ENCODE measurements at regions not wholly inside any gene's neighbourhood (a gene's known extent, or its start where the extent isn't known, plus 50 kb on each side); places are given as distances from the start of the nearest gene placed in this dataset.

DNA sequence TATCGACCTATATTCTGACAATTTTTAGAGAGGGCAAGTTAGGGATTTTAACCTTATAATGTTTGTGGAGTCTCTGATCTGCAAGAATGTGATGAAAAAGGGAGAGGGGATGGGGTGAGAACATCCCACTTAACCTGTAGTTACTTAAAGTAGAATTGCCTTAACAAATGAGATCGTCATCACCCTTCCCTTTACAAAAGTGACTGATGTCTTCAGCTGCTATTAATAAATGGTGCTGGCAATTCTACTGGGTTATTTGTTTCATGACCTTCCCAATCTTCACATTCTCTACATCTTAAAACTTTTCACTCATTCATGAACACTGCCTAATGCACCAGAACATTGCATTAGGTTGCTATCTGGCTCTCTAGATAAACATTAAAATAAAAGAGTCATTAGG is 873.4 kb upstream of the LCORL start:
- no peak for DNase-seq (ENCODE audit: low spot score)
- Mint-ChIP-seq H3K9me3 (peaks cover 9% of the 10 kb centered on the region), H3K27me3 (ENCODE audit: insufficient read depth) (no peaks in the 10 kb centered on the region), H3K4me1 (ENCODE audit: low read depth) (no peaks in the 10 kb centered on the region), H3K36me3 (ENCODE audit: low read depth) (no peaks in the 10 kb centered on the region), H3K27ac (no peak overlapping the region), H3K4me3 (no peak overlapping the region)
- intact Hi-C loops (cut with micrococcal nuclease): no loop called here

DNA sequence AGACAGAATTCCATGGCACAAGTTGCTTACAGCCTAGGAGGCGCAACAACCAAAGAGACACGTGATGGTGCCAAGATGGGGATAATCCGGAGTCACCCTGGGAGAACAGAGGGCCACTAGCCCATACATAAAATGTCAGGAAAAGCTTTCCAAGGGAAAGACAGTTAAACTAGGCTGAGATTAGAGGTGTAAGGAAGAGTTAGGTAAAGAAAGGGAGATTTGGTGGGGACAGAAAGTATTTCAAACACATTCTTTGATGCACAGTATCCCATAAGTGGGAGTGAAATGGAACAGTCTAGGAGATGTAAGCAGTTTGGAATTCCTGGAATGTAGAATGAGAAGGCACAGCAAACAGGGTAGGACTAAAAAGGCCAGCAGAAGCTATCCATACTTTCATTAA is 860.9 kb upstream of the LCORL start:
- no peak for DNase-seq (ENCODE audit: low spot score)
- Mint-ChIP-seq H3K4me1 (ENCODE audit: low read depth) (no peaks in the 10 kb centered on the region), H3K9me3 (no peaks in the 10 kb centered on the region), H3K4me3 (no peak overlapping the region), H3K36me3 (ENCODE audit: low read depth) (no peaks in the 10 kb centered on the region), H3K27me3 (ENCODE audit: insufficient read depth) (no peaks in the 10 kb centered on the region), H3K27ac (no peak overlapping the region)
- intact Hi-C loops (cut with micrococcal nuclease): no loop called here

DNA sequence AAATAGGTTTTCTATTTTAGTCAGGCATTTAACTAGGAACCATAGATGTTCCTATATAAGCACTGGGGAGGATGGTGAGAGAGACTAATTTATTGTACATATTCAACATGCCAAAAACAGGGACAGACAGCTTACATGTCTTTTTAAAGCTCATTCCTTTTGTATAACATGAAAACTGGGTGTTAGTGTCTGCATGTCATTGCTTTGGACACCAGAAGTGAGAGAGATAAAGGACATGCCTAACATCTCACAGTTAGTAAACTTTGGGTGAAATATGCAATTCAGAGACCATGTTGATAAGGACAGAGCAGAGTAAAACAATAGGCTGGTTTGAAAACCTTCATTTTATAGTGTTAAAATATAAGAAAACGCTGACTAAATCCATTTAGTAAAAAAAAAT is 860.0 kb upstream of the LCORL start:
- Mint-ChIP-seq H3K4me1 (ENCODE audit: low read depth) (no peaks in the 10 kb centered on the region), H3K4me3 (no peak overlapping the region), H3K36me3 (ENCODE audit: low read depth) (no peaks in the 10 kb centered on the region), H3K9me3 (peaks cover 5% of the 10 kb centered on the region), H3K27me3 (ENCODE audit: insufficient read depth) (no peaks in the 10 kb centered on the region), H3K27ac (no peak overlapping the region)
- intact Hi-C loops (cut with micrococcal nuclease): no loop called here
- no peak for DNase-seq (ENCODE audit: low spot score)

DNA sequence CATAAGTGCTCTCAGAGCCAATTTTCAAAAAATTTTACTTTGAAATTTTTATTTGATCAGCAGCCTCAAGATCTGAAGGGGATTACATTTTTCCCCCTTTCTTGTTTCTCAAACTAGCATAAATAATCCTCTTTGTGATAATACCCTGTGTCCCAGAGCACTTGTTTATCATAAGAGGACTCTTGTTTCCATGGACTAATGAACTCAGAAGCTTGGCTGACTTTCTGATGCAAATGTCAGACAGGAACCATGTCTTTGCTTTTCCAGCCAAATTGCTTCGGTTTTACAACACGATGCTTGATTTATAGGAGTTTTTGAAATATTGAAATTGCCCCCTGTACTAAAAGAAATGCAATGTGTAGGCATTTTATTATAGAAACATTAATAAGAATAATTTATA is 859.3 kb upstream of the LCORL start:
- Mint-ChIP-seq H3K9me3 (peaks cover 5% of the 10 kb centered on the region), H3K27me3 (ENCODE audit: insufficient read depth) (no peaks in the 10 kb centered on the region), H3K4me3 (no peak overlapping the region), H3K27ac (no peak overlapping the region), H3K4me1 (ENCODE audit: low read depth) (no peaks in the 10 kb centered on the region), H3K36me3 (ENCODE audit: low read depth) (no peaks in the 10 kb centered on the region)
- intact Hi-C loops (cut with micrococcal nuclease): no loop called here
- DNase-seq (ENCODE audit: low spot score): no peak

DNA sequence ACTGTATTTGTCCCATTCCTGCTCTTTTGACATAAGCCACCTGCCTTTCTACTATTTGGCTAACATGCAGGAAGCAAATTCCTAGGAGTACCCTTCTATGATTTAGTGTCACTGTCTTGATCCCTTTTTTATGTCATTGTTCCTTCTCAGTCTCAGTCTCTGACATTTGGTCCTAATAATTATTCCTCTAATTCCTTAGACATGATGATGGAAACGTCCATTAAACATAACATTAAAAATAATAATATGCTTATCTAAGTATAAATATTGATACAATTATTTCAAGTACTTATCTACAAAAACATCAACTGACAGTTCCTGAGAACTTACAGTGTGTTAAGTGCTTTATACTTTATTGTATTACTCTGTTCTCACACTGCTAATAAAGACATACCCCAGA is 857.0 kb upstream of the LCORL start:
- Mint-ChIP-seq H3K4me3 (no peak overlapping the region), H3K9me3 (peaks cover 16% of the 10 kb centered on the region), H3K4me1 (ENCODE audit: low read depth) (no peaks in the 10 kb centered on the region), H3K36me3 (ENCODE audit: low read depth) (no peaks in the 10 kb centered on the region), H3K27me3 (ENCODE audit: insufficient read depth) (no peaks in the 10 kb centered on the region), H3K27ac (no peak overlapping the region)
- intact Hi-C loops (cut with micrococcal nuclease): no loop called here
- no peak for DNase-seq (ENCODE audit: low spot score)

GRCh38 chr4:18869166-18869565 is 847.6 kb upstream of the LCORL start:
- no peak overlapping the region for H3K27ac Mint-ChIP-seq
- intact Hi-C loops (cut with micrococcal nuclease): no loop called here
- no peaks in the 10 kb centered on the region for H3K4me1 Mint-ChIP-seq (ENCODE audit: low read depth)
- no peaks in the 10 kb centered on the region for H3K36me3 Mint-ChIP-seq (ENCODE audit: low read depth)
- H3K4me3 Mint-ChIP-seq: no peak overlapping the region
- DNase-seq (ENCODE audit: low spot score): no peak
- H3K27me3 Mint-ChIP-seq (ENCODE audit: insufficient read depth): no peaks in the 10 kb centered on the region
- peaks cover 15% of the 10 kb centered on the region for H3K9me3 Mint-ChIP-seq

GRCh38 chr4:18860836-18861530 is 839.4 kb upstream of the LCORL start:
- H3K36me3 Mint-ChIP-seq (ENCODE audit: low read depth): no peaks in the 10 kb centered on the region
- H3K4me3 Mint-ChIP-seq: no peak overlapping the region
- no peaks in the 10 kb centered on the region for H3K4me1 Mint-ChIP-seq (ENCODE audit: low read depth)
- no peak for DNase-seq (ENCODE audit: low spot score)
- intact Hi-C loops (cut with micrococcal nuclease): no loop called here
- no peak overlapping the region for H3K27ac Mint-ChIP-seq
- H3K27me3 Mint-ChIP-seq (ENCODE audit: insufficient read depth): no peaks in the 10 kb centered on the region
- H3K9me3 Mint-ChIP-seq: peaks cover 5% of the 10 kb centered on the region

DNA sequence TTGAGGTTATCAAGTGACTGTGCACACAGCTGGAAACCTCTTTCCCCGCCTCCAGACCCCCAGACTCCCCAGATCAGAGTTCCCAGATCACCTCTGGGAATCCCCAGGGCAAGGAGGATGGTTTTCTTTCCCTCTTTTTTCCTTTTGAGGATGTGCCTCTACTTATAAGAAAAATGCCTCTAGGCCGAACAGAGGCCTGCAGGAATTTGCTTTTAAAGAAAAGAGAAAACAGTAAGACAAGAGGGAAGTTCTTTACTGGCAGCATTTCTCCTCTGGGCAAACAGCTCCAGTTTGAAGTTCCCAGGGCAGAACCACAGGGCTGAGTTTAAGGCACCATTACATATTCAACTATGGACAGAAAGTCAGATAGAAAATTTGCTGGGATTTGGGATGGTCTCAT is 837.9 kb upstream of the LCORL start:
- intact Hi-C loops (cut with micrococcal nuclease): no loop called here
- H3K4me1 Mint-ChIP-seq (ENCODE audit: low read depth): no peaks in the 10 kb centered on the region
- peaks cover 13% of the 10 kb centered on the region for H3K9me3 Mint-ChIP-seq
- H3K4me3 Mint-ChIP-seq: no peak overlapping the region
- H3K27me3 Mint-ChIP-seq (ENCODE audit: insufficient read depth): no peaks in the 10 kb centered on the region
- no peak overlapping the region for H3K27ac Mint-ChIP-seq
- no peaks in the 10 kb centered on the region for H3K36me3 Mint-ChIP-seq (ENCODE audit: low read depth)
- no peak for DNase-seq (ENCODE audit: low spot score)

DNA sequence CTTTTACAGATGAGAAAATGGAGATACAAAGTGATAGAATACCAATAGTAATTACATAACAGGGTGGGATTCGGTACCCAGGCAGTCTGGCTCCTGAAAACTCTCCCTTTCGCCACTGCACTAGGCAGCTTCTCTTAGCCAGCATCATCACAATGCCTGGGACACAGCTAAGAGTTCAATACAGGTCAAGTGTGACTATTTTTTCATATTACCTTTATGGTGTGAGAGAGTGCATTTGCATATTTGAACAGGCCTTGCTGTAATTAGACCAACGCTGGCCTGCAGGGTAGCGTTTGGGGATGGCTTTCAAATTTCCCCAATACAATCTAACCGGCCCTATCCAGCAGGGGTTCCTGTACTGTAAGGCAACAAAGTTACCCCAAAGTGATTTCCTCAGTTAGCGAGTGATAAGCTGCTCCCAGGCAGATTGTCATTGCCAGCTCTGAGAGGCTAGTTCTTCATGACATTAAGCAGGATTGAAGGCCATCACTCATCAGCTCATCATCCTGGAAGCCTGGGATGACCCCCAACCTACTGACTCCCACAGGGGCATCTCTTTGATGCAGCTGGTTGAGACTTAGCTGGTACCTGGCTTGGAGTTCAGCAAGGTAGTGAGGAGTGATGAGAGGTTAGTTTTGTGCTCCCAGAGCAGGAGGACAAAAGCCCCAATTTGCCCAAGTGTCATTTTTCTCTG is 836.8 kb upstream of the LCORL start:
- H3K4me3 Mint-ChIP-seq: no peak overlapping the region

GRCh38 chr4:18850867-18851266 is 829.3 kb upstream of the LCORL start:
- H3K27ac Mint-ChIP-seq: no peak overlapping the region
- intact Hi-C loops (cut with micrococcal nuclease): no loop called here
- no peak for DNase-seq (ENCODE audit: low spot score)
- peaks cover 11% of the 10 kb centered on the region for H3K9me3 Mint-ChIP-seq
- H3K4me1 Mint-ChIP-seq (ENCODE audit: low read depth): no peaks in the 10 kb centered on the region
- no peaks in the 10 kb centered on the region for H3K27me3 Mint-ChIP-seq (ENCODE audit: insufficient read depth)
- no peaks in the 10 kb centered on the region for H3K36me3 Mint-ChIP-seq (ENCODE audit: low read depth)
- no peak overlapping the region for H3K4me3 Mint-ChIP-seq

More for the DNA sequence above, 836.8 kb upstream of the LCORL start:
- Mint-ChIP-seq H3K27me3 (ENCODE audit: insufficient read depth) (no peaks in the 10 kb centered on the region), H3K27ac (no peak overlapping the region), H3K9me3 (peaks cover 11% of the 10 kb centered on the region), H3K4me1 (ENCODE audit: low read depth) (no peaks in the 10 kb centered on the region), H3K36me3 (ENCODE audit: low read depth) (no peaks in the 10 kb centered on the region)
- intact Hi-C loops (cut with micrococcal nuclease): no loop called here
- no peak for DNase-seq (ENCODE audit: low spot score)

GRCh38 chr4:18847249-18847890 is 825.8 kb upstream of the LCORL start:
- Mint-ChIP-seq H3K9me3 (peaks cover 9% of the 10 kb centered on the region), H3K4me3 (no peak overlapping the region), H3K4me1 (ENCODE audit: low read depth) (no peaks in the 10 kb centered on the region), H3K27me3 (ENCODE audit: insufficient read depth) (no peaks in the 10 kb centered on the region), H3K27ac (no peak overlapping the region), H3K36me3 (ENCODE audit: low read depth) (no peaks in the 10 kb centered on the region)
- no peak for DNase-seq (ENCODE audit: low spot score)
- intact Hi-C loops (cut with micrococcal nuclease): no loop called here

GRCh38 chr4:18846313-18846712 is 824.8 kb upstream of the LCORL start:
- Mint-ChIP-seq H3K4me1 (ENCODE audit: low read depth) (no peaks in the 10 kb centered on the region), H3K27ac (no peak overlapping the region)

DNA sequence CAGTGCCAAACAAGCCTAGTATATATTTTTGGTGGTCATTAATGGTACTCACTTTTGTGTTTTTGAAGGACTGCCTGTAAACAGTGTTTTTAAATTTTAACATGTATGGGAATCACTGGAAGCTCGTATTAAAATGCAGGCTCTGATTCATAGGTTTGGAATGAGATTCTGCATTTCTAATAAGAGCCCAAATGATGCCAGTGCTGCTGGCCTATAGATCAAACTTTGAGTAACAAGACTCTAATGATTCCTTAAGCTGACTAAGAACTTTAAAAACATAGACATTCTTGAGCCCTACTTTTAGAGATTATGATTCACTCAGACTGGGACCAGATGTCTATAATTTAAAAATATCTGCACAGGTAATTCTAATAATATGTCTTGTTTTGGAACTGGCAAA is 823.2 kb upstream of the LCORL start:
- Mint-ChIP-seq H3K4me1 (ENCODE audit: low read depth) (no peaks in the 10 kb centered on the region), H3K36me3 (ENCODE audit: low read depth) (no peaks in the 10 kb centered on the region), H3K27ac (no peak overlapping the region), H3K27me3 (ENCODE audit: insufficient read depth) (no peaks in the 10 kb centered on the region), H3K9me3 (peaks cover 17% of the 10 kb centered on the region), H3K4me3 (no peak overlapping the region)
- intact Hi-C loops (cut with micrococcal nuclease): no loop called here
- no peak for DNase-seq (ENCODE audit: low spot score)

More at GRCh38 chr4:18846313-18846712, 824.8 kb upstream of the LCORL start:
- intact Hi-C loops (cut with micrococcal nuclease): no loop called here
- no peak overlapping the region for H3K4me3 Mint-ChIP-seq
- H3K27me3 Mint-ChIP-seq (ENCODE audit: insufficient read depth): no peaks in the 10 kb centered on the region
- no peak for DNase-seq (ENCODE audit: low spot score)
- peaks cover 15% of the 10 kb centered on the region for H3K9me3 Mint-ChIP-seq
- H3K36me3 Mint-ChIP-seq (ENCODE audit: low read depth): no peaks in the 10 kb centered on the region

Measured in activated T-helper 1 cell treated with anti-CD3 and anti-CD28 coated beads, Interleukin-12 subunit alpha, Interleukin-12 subunit beta, Interleukin-2, Interleukin-4 antibody, amounts not matched to agents 30 ng/mL and 10 ng/mL and 1 ng/mL, durations not matched to agents 14 hours and 24 hours and 36 hours (primary cell).